Stimulated activated CD4-positive, alpha-beta T cell treated with anti-CD3 and anti-CD28 coated beads, Interleukin-1b, Interleukin-23, amount 100 ng/mL, for 1 hour (primary cell): ENCODE measurements at regions not wholly inside any gene's neighbourhood (a gene's known extent, or its start where the extent isn't known, plus 50 kb on each side); places are given as distances from the start of the nearest gene placed in this dataset.
"Not testable (repeated sequence)": the region's sequence is repeated elsewhere in the genome, so short reads cannot be mapped to it uniquely, and the experiment has no call there.

Experiments used
- DNase-seq, 2 donors: peaks; one replicate each; pipeline ENCODE4 v3.0.0-alpha.2; 2020; ENCODE audit warnings: low read depth in 2 of 2

GRCh38 chr2:42974169-42974720 is 181.9 kb upstream of the HAAO start:
- no peak for DNase-seq

- DNase-seq: no peak
Measured at GRCh38 chr2:42973726-42974125, 181.3 kb upstream of the HAAO start.

GRCh38 chr2:42972933-42973516 is 180.6 kb upstream of the HAAO start:
- not testable (repeated sequence) for DNase-seq

GRCh38 chr2:42971947-42972736 is 179.8 kb upstream of the HAAO start:
- no peak for DNase-seq

GRCh38 chr2:42971381-42971780 is 179.0 kb upstream of the HAAO start:
- DNase-seq: no peak

- no peak for DNase-seq
Measured at GRCh38 chr2:42970151-42970550, 177.8 kb upstream of the HAAO start.

GRCh38 chr2:42969231-42970150 is 177.1 kb upstream of the HAAO start:
- no peak for DNase-seq

GRCh38 chr2:42967959-42968674 is 175.7 kb upstream of the HAAO start:
- DNase-seq: no peak

GRCh38 chr2:42965910-42966309 is 173.5 kb upstream of the HAAO start:
- no peak for DNase-seq

- DNase-seq: no peak
Measured at GRCh38 chr2:42965196-42965595, 172.8 kb upstream of the HAAO start.

GRCh38 chr2:42964439-42965083 is 172.2 kb upstream of the HAAO start:
- no peak for DNase-seq

- DNase-seq: no peak
Measured at GRCh38 chr2:42963452-42964068, 171.2 kb upstream of the HAAO start.

GRCh38 chr2:42962508-42962953 is 170.1 kb upstream of the HAAO start:
- DNase-seq: no peak

- DNase-seq: no peak
Measured at GRCh38 chr2:42961961-42962360, 169.6 kb upstream of the HAAO start.

GRCh38 chr2:42961385-42961811 is 169.0 kb upstream of the HAAO start:
- DNase-seq: no peak

GRCh38 chr2:42960842-42961180 is 168.4 kb upstream of the HAAO start:
- no peak for DNase-seq

GRCh38 chr2:42960002-42960841 is 167.8 kb upstream of the HAAO start:
- DNase-seq: no peak

GRCh38 chr2:42959234-42960001 is 167.0 kb upstream of the HAAO start:
- DNase-seq: no peak

GRCh38 chr2:42958741-42959233 is 166.4 kb upstream of the HAAO start:
- no peak for DNase-seq
